ENCODE measurements at regions not wholly inside any gene's neighbourhood (a gene's known extent, or its start where the extent isn't known, plus 50 kb on each side); places are given as distances from the start of the nearest gene placed in this dataset.

- TF ChIP-seq SOX15 (CRISPR knock-in tag; IDR thresholded peaks at IDR 0.05), result no peak
- no peak for TF ChIP-seq ZNF532 (CRISPR knock-in tag; IDR thresholded peaks at IDR 0.05; ENCODE audit: borderline replicate concordance)
Measured at GRCh38 chr1:55374216-55374615, 159.1 kb upstream of the USP24 start.
